VCaP (cell line): ENCODE measurements at regions not wholly inside any gene's neighbourhood (a gene's known extent, or its start where the extent isn't known, plus 50 kb on each side); places are given as distances from the start of the nearest gene placed in this dataset.

ENCODE experiments used
- H3K27ac ChIP-seq: fragments of 450-650 bp; 2 replicates; pipeline ENCODE4 v1.5.1; 2017
- TF ChIP-seq, protein P1 (sequence below): fragments of 450-650 bp; conservative IDR thresholded peaks from 2 replicates; pipeline ENCODE4 v1.5.1; 2017; ENCODE audit warnings: mild to moderate bottlenecking, moderate library complexity

GRCh38 chr3:177823701-177824189, 626.5 kb upstream of the TBL1XR1 start:
- TF ChIP-seq, protein P1, sequence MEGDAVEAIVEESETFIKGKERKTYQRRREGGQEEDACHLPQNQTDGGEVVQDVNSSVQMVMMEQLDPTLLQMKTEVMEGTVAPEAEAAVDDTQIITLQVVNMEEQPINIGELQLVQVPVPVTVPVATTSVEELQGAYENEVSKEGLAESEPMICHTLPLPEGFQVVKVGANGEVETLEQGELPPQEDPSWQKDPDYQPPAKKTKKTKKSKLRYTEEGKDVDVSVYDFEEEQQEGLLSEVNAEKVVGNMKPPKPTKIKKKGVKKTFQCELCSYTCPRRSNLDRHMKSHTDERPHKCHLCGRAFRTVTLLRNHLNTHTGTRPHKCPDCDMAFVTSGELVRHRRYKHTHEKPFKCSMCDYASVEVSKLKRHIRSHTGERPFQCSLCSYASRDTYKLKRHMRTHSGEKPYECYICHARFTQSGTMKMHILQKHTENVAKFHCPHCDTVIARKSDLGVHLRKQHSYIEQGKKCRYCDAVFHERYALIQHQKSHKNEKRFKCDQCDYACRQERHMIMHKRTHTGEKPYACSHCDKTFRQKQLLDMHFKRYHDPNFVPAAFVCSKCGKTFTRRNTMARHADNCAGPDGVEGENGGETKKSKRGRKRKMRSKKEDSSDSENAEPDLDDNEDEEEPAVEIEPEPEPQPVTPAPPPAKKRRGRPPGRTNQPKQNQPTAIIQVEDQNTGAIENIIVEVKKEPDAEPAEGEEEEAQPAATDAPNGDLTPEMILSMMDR = no peak
- no peak overlapping the region for H3K27ac ChIP-seq

- TF ChIP-seq, protein P1 = no peak
- H3K27ac ChIP-seq = no peak overlapping the region
These were observed 627.0 kb upstream of the TBL1XR1 start for GRCh38 chr3:177824190-177824786.

GRCh38 chr3:177824841-177825240, 627.6 kb upstream of the TBL1XR1 start:
- no peak overlapping the region for H3K27ac ChIP-seq
- TF ChIP-seq, protein P1 = no peak

GRCh38 chr3:177826253-177826652, 629.0 kb upstream of the TBL1XR1 start:
- TF ChIP-seq, protein P1 = no peak
- no peak overlapping the region for H3K27ac ChIP-seq

DNA sequence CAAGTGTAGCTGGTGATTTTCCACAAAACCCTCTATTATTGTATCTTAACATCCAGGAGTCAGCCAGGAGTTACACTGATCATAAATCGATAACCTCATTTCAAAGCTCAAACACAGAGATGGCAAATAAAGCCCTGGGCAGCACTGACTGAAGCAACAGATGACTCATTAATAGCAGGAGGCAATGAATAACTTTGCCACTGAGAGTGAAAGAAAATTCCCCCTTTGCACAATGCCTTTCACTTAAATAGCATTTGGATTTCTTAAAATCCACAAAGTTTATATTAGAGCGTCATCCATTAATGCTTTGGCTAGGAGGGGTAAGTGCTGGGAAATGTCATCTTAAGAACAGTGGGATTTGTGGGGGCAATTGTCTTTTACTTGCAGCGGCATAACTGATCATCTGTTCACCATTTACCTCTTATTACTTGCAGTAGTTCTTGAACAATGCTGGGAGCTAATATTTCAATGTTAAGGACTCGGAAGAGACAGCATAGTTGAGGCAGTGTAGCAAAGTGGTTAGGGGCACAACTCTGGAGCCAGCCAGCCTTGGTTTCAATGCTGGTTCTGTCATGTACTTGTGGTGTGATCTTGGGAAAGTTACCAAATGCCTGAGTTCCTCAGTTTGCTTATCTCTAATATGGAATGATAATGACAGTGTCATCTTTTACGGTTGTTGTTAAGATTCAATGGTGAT, 630.4 kb upstream of the TBL1XR1 start:
- no peak overlapping the region for H3K27ac ChIP-seq
- TF ChIP-seq, protein P1 = no peak

- TF ChIP-seq, protein P1 = no peak
- no peak overlapping the region for H3K27ac ChIP-seq
These were observed 630.9 kb upstream of the TBL1XR1 start for GRCh38 chr3:177828208-177828565.

GRCh38 chr3:177830411-177830849, 633.1 kb upstream of the TBL1XR1 start:
- H3K27ac ChIP-seq = no peak overlapping the region
- TF ChIP-seq, protein P1 = no peak
